GM23338 (cell line): ENCODE measurements at regions not wholly inside any gene's neighbourhood (a gene's known extent, or its start where the extent isn't known, plus 50 kb on each side); places are given as distances from the start of the nearest gene placed in this dataset.

Source experiments
- ATAC-seq: fragments of 200-7000 bp; cut with Tn5 transposase; 3 replicates; pipeline ENCODE4 v1.9.1; 2020
- DNase-seq: peaks from one replicate; pipeline ENCODE4 v3.0.0-alpha.2; 2015; ENCODE audit warnings: low spot score
- H2AFZ ChIP-seq: fragments of 200-600 bp; sonication (generic); 2 replicates; pipeline ENCODE4 v1.8.0; 2016; ENCODE audit warnings: antibody characterized with exemption, mild to moderate bottlenecking, moderate library complexity
- H3F3A ChIP-seq: fragments of 200-600 bp; sonication (generic); replicated peaks from 2 replicates; pipeline ENCODE4 v1.8.0; 2017; ENCODE audit warnings: antibody characterized with exemption, mixed run types, low read depth
- H3K27ac ChIP-seq: fragments of 200-600 bp; sonication (generic); 2 replicates; pipeline ENCODE4 v1.6.1; 2016; ENCODE audit warnings: low read depth
- H3K27me3 ChIP-seq: fragments of 200-600 bp; sonication (generic); 2 replicates; pipeline ENCODE4 v1.8.0; 2016; ENCODE audit warnings: mild to moderate bottlenecking, mixed run types, moderate library complexity; ENCODE audit not compliant: insufficient read depth
- H3K36me3 ChIP-seq: fragments of 200-600 bp; sonication (generic); 2 replicates; pipeline ENCODE4 v1.8.0; 2016; ENCODE audit warnings: mild to moderate bottlenecking; ENCODE audit not compliant: insufficient read depth
- H3K4me1 ChIP-seq: fragments of 200-600 bp; sonication (generic); 2 replicates; pipeline ENCODE4 v1.8.0; 2016; ENCODE audit warnings: mild to moderate bottlenecking, moderate library complexity; ENCODE audit not compliant: insufficient read depth
- H3K4me2 ChIP-seq: fragments of 200-600 bp; sonication (generic); 2 replicates; pipeline ENCODE4 v1.7.1; 2017; ENCODE audit warnings: mixed run types
- H3K4me3 ChIP-seq: fragments of 200-600 bp; sonication (generic); 2 replicates; pipeline ENCODE4 v1.6.1; 2016; ENCODE audit warnings: mixed run types
- H3K79me2 ChIP-seq: fragments of 200-600 bp; sonication (generic); replicated peaks from 2 replicates; pipeline ENCODE4 v1.8.0; 2017; ENCODE audit warnings: mild to moderate bottlenecking; ENCODE audit not compliant: insufficient read depth
- H3K9me2 ChIP-seq: fragments of 200-600 bp; sonication (generic); 2 replicates; pipeline ENCODE4 v1.8.0; 2017; ENCODE audit not compliant: insufficient read depth
- H4K20me1 ChIP-seq: fragments of 200-600 bp; sonication (generic); replicated peaks from 2 replicates; pipeline ENCODE4 v1.8.0; 2017; ENCODE audit warnings: mild to moderate bottlenecking; ENCODE audit not compliant: insufficient read depth
- H3K27ac Mint-ChIP-seq: 2 replicates; pipeline ENCODE4 v1.8.0; 2020; ENCODE audit warnings: inconsistent platforms, mild to moderate bottlenecking, moderate library complexity, mixed read lengths
- H3K27me3 Mint-ChIP-seq: 3 replicates; pipeline ENCODE4 v1.8.0; 2022; ENCODE audit warnings: low read depth, mild to moderate bottlenecking, moderate library complexity, mixed read lengths, inconsistent platforms; ENCODE audit not compliant: insufficient read depth, poor library complexity
- H3K36me3 Mint-ChIP-seq: 3 replicates; pipeline ENCODE4 v1.8.0; 2021; ENCODE audit warnings: low read depth, mild to moderate bottlenecking, inconsistent platforms, moderate library complexity, mixed read lengths
- H3K4me1 Mint-ChIP-seq: 3 replicates; pipeline ENCODE4 v1.8.0; 2020; ENCODE audit warnings: mild to moderate bottlenecking, inconsistent platforms, mixed read lengths
- H3K4me3 Mint-ChIP-seq: 3 replicates; pipeline ENCODE4 v1.8.0; 2021; ENCODE audit warnings: moderate library complexity, mild to moderate bottlenecking, inconsistent platforms, mixed read lengths
- H3K9me3 Mint-ChIP-seq: 3 replicates; pipeline ENCODE4 v1.8.0; 2020; ENCODE audit warnings: moderate library complexity, mild to moderate bottlenecking, inconsistent platforms, mixed read lengths
- ETS1 ChIP-seq: IDR thresholded peaks from 2 replicates; pipeline ENCODE4 v1.6.1; 2016; ENCODE audit warnings: antibody characterized with exemption
- EZH2phosphoT487 ChIP-seq: fragments of 200-600 bp; sonication (generic); IDR thresholded peaks from one replicate; pipeline ENCODE4 v1.8.1; 2018; ENCODE audit warnings: antibody characterized with exemption; ENCODE audit not compliant: unreplicated experiment
- JUNB ChIP-seq: IDR thresholded peaks from one replicate; pipeline ENCODE4 v1.6.1; 2016; ENCODE audit warnings: antibody characterized with exemption; ENCODE audit not compliant: unreplicated experiment
- NANOG ChIP-seq: IDR thresholded peaks from 2 replicates; pipeline ENCODE4 v1.6.1; 2016; ENCODE audit warnings: antibody characterized with exemption, borderline replicate concordance
- POLR2AphosphoS5 ChIP-seq: IDR thresholded peaks from 2 replicates; pipeline ENCODE4 v1.6.1; 2016; ENCODE audit warnings: antibody characterized with exemption, low read depth
- STAT1 ChIP-seq: IDR thresholded peaks from one replicate; pipeline ENCODE4 v1.6.1; 2016; ENCODE audit warnings: antibody characterized with exemption; ENCODE audit not compliant: unreplicated experiment
- ZNF331 ChIP-seq: fragments of 250-450 bp; sonication (Bioruptor Pico); IDR thresholded peaks from 2 replicates; pipeline ENCODE4 v1.5.0; 2020; ENCODE audit warnings: low read depth, mild to moderate bottlenecking, moderate library complexity
- ZNF462 ChIP-seq: fragments of 250-450 bp; sonication (Bioruptor Pico); IDR thresholded peaks from 2 replicates; pipeline ENCODE4 v1.5.0; 2020; ENCODE audit warnings: mild to moderate bottlenecking, moderate library complexity

- no peak for TF ChIP-seq ZNF462
Observed at GRCh38 chr12:106006382-106006781, 132.4 kb downstream of the NUAK1 start (continued).

GRCh38 chr12:106006940-106007339 lies 131.8 kb downstream of the NUAK1 start:
- no peaks in the 10 kb centered on the region for H4K20me1 ChIP-seq
- H3K27ac ChIP-seq, result no peak overlapping the region
- no peak for DNase-seq
- no peak overlapping the region for H2AFZ ChIP-seq
- H3K27me3 Mint-ChIP-seq, result peaks cover 4% of the 10 kb centered on the region
- ATAC-seq, result no peak
- H3K27ac Mint-ChIP-seq, result no peak overlapping the region
- no peaks in the 10 kb centered on the region for H3K4me1 ChIP-seq
- no peaks in the 10 kb centered on the region for H3K4me1 Mint-ChIP-seq
- no peaks in the 10 kb centered on the region for H3K79me2 ChIP-seq
- H3K4me3 Mint-ChIP-seq, result no peak overlapping the region
- H3K9me3 Mint-ChIP-seq, result peaks cover 13% of the 10 kb centered on the region
- no peaks in the 10 kb centered on the region for H3K36me3 ChIP-seq
- no peaks in the 10 kb centered on the region for H3K27me3 ChIP-seq
- no peaks in the 10 kb centered on the region for H3K9me2 ChIP-seq
- H3K4me3 ChIP-seq, result no peak overlapping the region
- H3F3A ChIP-seq, result no peaks in the 10 kb centered on the region
- peaks cover 2% of the 10 kb centered on the region; the same call in 2 of the 3 replicates for H3K36me3 Mint-ChIP-seq
- no peak overlapping the region for H3K4me2 ChIP-seq
- TF ChIP-seq POLR2AphosphoS5, result no peak
- TF ChIP-seq ZNF331 (CRISPR knock-in tag), result no peak
- no peak for TF ChIP-seq ZNF462
- no peak for TF ChIP-seq ETS1
- no peak for TF ChIP-seq JUNB
- no peak for TF ChIP-seq EZH2phosphoT487
- no peak for TF ChIP-seq NANOG
- TF ChIP-seq STAT1, result no peak
